GM21619 (cell line): ENCODE measurements at regions not wholly inside any gene's neighbourhood (a gene's known extent, or its start where the extent isn't known, plus 50 kb on each side); places are given as distances from the start of the nearest gene placed in this dataset.

Experiments
- ATAC-seq: cut with Tn5 transposase; IDR thresholded peaks from one replicate; pipeline ENCODE4 v1.9.1; 2021; ENCODE audit not compliant: unreplicated experiment

- no peak for ATAC-seq
These were observed 402.3 kb downstream of the BRD1 start for GRCh38 chr22:49425356-49425755.

- no peak for ATAC-seq
These were observed 402.8 kb downstream of the BRD1 start for GRCh38 chr22:49424893-49425270.

GRCh38 chr22:49423125-49423650 is 404.5 kb downstream of the BRD1 start:
- no peak for ATAC-seq

- ATAC-seq, result no peak
These were observed 405.0 kb downstream of the BRD1 start for GRCh38 chr22:49422701-49423100.

- ATAC-seq, result no peak
These were observed 407.0 kb downstream of the BRD1 start for GRCh38 chr22:49420651-49421050.

- ATAC-seq, result no peak
These were observed 408.0 kb downstream of the BRD1 start for GRCh38 chr22:49419661-49420060.

DNA sequence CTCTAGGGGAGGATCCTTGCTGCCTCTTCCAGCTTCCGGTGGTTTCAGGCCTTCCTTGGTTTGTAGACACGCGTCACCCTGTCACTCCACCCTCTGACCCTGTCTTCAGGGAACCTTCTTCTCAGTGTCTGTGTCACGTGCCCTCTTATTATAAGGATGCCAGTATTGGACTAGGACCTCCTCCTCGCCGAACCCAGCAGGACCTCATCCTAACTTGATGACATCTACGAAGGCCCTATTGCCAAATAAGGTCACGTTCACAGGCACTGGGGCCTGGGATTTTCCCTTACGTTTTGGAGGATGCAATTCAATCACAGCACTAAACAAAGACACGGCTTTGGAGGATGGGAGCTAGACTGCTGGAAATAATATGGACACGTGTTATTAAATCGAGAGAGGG is 408.7 kb downstream of the BRD1 start:
- ATAC-seq, result no peak

DNA sequence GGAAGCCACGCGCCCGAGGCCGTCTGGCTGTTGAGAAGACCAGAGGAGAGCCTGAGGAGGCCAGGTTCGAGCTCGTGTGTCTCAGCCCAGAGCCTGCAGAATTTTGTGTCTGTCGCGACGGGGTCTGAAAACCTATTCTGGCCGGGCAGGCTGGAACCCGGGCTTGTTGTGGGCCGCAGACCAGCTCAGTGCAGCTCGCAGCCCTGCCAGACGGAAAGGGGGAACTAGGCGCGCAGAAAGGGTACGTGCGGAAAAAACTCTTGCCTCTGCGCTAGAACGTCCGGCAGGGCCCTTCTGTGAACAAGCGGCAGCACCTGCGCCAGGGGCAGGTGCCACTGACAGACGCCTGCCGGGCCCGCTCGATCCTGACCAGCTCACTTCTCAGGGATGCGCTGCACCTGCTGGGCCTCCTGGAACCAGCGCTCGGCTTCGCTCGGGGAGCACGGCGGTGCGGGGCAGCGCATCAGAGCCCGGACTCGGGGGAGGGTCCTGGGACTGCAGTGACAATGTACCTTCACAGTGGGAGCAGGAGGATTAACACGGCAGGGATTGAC is 409.3 kb downstream of the BRD1 start:
- ATAC-seq, result no peak

DNA sequence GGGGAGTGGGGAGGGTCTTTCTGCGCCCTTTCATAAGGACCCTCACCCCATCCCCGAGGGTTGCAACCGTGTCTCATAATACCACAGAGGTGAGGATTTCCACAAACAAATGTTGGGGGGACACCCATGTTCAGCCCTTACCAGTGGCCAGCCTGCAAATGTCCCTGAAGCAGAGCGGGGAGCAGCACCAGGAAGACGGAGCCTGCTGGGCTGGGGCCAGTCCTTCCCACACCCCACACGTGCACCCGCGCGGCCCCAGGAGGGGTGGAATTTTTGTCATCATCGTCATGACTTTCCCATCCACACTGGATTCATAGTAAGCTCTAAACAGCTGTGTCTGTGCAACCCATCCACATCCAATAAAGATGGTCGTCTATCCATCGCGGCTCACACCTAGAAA is 409.8 kb downstream of the BRD1 start:
- ATAC-seq, result no peak

DNA sequence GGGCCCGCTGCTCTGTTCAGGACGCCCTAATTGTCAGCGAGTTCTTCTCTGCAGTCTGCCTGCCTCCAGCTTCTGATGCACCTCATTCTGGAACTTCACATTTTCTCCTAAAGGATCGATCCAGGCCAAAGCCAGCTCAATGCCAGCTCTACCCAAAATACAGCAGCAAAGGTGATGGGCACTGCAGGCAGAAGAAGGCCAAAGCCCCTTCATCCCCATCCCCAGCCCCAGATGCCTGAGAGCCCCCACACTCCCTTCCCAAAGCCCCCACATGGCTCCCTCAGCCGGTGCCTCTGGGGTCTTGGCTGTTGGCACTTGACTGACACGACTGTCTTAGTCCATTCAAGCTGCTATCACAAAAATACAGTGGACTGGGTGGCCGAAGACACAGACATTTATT is 410.3 kb downstream of the BRD1 start:
- no peak for ATAC-seq

- no peak for ATAC-seq
These were observed 412.3 kb downstream of the BRD1 start for GRCh38 chr22:49415151-49415951.

DNA sequence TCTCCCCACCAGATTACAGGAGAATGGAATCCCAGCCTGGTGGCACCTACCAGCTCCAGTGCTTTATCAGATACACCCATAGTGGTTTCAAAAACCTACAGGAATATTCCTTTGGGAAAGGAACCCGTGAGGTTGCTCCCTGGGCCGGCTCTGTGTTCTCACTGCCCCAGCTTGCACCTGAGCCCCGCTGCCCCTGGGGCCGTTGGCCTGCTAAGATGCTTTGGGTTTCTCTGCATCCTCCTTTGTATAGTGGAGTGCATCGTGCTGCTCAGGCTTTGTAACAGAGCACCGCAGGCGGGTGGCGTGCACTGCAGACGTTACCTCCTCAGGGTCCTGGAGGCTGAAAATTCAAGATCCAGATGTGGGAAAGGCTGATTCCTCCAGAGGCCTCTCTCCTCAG is 414.1 kb downstream of the BRD1 start:
- no peak for ATAC-seq

GRCh38 chr22:49413146-49413545 is 414.5 kb downstream of the BRD1 start:
- no peak for ATAC-seq

DNA sequence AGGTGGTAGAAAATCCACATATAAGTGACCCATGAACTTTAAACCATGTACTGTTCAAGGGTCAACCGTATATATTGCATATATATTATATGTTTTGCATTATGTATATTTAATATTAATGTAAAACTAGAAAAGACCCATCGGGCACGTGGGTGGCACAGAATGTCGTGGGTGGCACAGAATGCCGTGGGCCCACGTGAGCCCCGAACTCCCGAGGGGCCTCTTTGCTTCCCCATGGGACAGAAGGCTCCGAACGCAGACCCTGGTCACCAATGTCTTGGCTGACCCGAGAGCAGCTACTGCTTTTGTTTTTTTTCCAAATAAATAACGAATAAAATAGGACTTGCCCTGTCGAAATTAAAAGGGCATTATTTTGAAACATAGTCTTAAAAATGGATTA is 415.4 kb downstream of the BRD1 start:
- ATAC-seq, result no peak

DNA sequence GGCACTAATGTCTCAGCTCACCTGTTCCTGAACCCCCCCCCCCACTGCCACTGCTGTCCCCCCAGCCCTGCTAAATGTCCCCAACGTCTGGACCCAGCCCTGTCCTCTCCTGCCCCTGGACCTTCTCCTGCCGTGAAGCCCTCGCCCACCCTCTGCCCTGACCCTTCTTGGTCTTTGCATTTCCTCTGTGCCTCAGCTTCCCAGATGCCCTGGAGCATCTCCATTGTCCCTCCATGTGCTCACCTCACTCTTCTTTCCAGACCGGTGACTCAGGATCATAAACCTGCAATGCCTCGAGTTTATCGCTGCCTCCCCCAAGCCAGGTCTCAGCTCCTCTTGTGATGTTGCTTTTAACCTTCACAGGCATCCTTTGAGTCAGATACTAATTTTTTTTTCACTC is 416.4 kb downstream of the BRD1 start:
- no peak for ATAC-seq

GRCh38 chr22:49408102-49408836 is 419.4 kb downstream of the BRD1 start:
- no peak for ATAC-seq

GRCh38 chr22:49406879-49407587 is 420.6 kb downstream of the BRD1 start:
- no peak for ATAC-seq

DNA sequence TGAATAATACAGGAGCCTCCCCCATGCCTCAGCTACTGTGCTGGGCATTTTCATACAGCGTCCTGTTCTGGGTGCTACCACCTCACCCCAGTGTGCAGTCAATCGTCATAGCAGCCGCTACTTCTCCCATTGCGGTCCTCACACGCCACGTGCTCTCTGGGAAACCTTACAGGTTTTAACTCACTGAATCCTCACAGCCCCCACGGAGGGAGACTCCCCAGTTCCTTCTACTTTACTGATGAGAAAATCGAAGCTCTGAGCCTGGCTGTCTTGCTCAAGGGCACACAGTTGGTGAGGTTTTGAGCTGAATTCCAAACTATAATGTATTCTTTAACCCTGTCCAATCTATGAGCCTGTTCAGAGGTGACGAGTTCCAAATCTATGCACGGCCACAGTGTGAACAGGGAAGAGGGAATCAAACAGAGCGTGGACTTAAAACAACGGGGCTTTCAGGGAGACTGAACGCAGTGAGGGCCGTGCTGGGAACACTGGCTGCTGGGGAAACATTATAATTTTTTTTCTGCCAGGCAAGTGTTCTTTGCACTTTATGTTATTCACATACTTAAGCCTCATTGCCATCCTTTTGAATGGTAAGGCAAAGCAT is 421.5 kb downstream of the BRD1 start:
- ATAC-seq, result no peak

DNA sequence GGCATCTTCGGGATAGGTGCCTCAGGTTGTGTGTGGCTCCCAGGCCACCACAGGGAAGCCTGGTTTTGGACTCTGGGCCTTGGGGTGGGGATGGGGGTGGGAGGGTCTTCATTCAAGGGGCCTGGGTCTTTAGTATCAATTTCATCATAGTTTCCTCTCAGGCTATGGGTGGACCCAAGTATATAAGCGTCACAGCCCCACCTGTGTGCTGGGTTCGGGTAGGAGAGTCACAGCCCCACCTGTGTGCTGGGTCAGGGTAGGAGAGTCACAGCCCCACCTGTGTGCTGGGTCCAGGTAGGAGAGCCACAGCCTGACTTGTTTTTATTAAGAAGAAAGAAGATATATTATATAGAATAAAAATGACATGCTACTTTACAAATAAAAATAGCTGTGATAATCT is 422.1 kb downstream of the BRD1 start:
- no peak for ATAC-seq

DNA sequence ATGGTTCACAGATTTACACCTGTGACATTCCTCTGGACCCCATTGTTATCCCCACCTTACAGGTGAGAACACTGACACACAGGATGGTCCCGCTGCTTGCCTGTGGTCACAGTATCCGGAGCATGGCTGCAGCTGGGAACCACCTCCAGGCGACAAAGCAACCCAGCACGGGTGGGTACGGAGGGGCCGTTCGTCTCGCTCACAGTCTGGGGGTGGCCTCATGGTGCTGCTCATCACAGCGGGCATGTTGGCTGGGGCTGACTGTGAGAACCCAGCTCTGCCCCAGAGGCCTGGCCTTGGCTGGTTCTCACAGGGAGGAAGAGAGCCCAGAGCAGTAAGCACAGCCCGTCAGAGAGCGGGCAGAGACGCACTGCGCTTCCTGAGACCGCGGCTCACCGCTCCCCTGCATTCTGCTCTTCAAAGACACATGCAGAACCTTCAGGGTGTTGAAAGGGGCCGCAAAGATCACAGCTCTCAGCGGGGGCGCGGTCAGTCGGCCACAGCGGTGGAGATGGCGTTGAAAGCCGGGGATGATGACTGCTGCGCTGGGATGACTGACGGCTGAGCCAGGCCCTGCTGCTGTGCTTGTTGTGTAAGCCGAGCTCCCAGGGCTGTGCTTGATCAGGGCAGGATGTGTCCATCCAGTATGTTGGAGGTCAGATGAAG is 423.0 kb downstream of the BRD1 start:
- no peak for ATAC-seq
